Kidney epithelial cell (primary cell): ENCODE measurements at regions not wholly inside any gene's neighbourhood (a gene's known extent, or its start where the extent isn't known, plus 50 kb on each side); places are given as distances from the start of the nearest gene placed in this dataset.

Experiments used
- DNase-seq: peaks from one replicate; pipeline ENCODE4 v3.0.0-alpha.2; 2010; ENCODE audit warnings: low read depth
- H3K27me3 ChIP-seq: 2 replicates; pipeline ENCODE4 v1.6.0; 2011; ENCODE audit warnings: low read length; ENCODE audit not compliant: control insufficient read depth, insufficient read depth
- H3K36me3 ChIP-seq: 2 replicates; pipeline ENCODE4 v1.5.1; 2011; ENCODE audit warnings: low read length; ENCODE audit not compliant: control insufficient read depth, insufficient read depth
- H3K4me3 ChIP-seq: 2 replicates; pipeline ENCODE4 v1.5.1; 2011; ENCODE audit warnings: low read depth, mild to moderate bottlenecking, control low read depth, low read length
- CTCF ChIP-seq: IDR thresholded peaks from 2 replicates; pipeline ENCODE4 v1.5.1; 2011; ENCODE audit warnings: mild to moderate bottlenecking, moderate library complexity, low read length, control low read depth, inconsistent platforms; ENCODE audit not compliant: insufficient read depth, poor library complexity, severe bottlenecking

DNA sequence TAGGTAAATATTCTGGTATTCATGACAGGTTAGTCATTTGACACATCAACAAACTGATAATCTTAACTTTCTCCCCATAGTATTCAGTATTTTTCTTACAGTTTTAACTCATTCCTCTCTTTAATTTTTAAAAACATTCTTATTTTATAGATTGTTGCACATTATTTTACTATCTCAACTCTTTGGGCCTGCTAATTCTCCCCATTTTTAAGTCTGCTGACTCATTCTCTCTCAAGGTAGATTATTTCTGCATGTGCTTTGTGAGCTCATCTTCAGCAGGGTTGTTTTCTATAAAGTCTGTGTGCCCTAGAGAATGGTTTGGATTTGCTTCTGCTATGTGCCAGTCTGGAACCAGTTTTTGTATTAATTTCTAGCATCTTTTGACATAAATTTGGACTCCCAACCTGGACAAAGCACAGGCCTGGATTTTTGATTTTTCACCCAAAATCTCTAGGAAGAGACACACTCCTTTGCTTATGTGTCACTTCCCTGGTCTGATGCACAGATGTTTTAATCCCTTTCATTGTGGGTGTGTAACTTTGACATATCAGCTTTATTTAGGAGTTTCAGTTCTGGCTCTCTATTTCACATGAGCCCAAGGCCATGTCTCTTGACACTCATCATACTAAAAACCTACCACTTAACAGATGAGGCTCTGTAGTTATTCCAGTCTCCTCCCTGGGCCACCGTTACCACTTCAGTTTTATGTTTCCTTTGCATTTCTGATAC, 194.3 kb upstream of the PGRMC2 start:
- no peak overlapping the region for H3K4me3 ChIP-seq
- no peak for TF ChIP-seq CTCF
- no peak for DNase-seq
- no peaks in the 10 kb centered on the region for H3K36me3 ChIP-seq
- H3K27me3 ChIP-seq = no peaks in the 10 kb centered on the region

DNA sequence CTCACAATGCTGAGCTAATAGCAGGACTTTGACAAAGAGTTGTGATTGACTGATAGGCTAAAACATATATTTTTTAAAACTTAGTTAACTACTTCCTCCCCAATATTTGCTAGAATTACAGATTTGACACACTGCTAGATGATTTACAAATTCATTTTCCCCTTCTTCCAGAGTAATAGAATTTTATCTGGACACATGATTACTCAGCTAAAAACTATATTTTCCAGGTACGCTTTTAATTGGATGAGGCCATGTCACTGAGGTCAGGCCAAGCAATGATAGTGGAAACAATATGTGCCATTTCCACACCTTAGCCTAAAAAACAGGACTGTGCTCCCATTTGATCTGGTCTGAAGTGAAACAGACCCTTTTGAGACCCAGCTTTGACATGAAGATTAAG, 193.3 kb upstream of the PGRMC2 start:
- DNase-seq = no peak
- Histone ChIP-seq H3K27me3 (no peaks in the 10 kb centered on the region), H3K36me3 (no peaks in the 10 kb centered on the region), H3K4me3 (no peak overlapping the region)
- TF ChIP-seq CTCF = no peak

DNA sequence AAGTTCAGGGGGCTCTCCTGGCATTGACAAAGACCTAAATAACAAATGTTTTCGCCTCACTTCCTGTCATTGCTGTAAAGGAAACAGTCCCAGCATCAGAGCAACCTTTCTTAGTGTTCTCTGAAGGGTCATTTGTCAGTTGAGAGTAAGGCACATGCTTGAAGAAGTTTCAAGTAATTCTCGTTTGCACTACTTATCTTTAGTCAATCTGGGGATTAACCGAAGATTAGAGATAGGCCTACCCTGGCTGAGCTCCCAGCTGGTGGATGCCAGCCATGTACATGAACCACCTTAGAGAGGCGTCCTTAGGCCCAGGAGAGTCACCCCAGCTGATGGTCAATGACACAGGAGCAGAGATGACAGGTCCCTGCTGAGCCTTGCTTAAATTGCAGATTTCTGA, 189.9 kb upstream of the PGRMC2 start:
- H3K4me3 ChIP-seq = no peak overlapping the region
- H3K27me3 ChIP-seq = no peaks in the 10 kb centered on the region
- no peaks in the 10 kb centered on the region for H3K36me3 ChIP-seq
- no peak for TF ChIP-seq CTCF
- DNase-seq = no peak

GRCh38 chr4:128475597-128475996, 188.0 kb upstream of the PGRMC2 start:
- TF ChIP-seq CTCF = no peak
- DNase-seq = no peak
- Histone ChIP-seq H3K4me3 (no peak overlapping the region), H3K27me3 (no peaks in the 10 kb centered on the region), H3K36me3 (no peaks in the 10 kb centered on the region)

- no peak for TF ChIP-seq CTCF
- no peaks in the 10 kb centered on the region for H3K27me3 ChIP-seq
Measured at GRCh38 chr4:128471576-128471975, 184.0 kb upstream of the PGRMC2 start.

DNA sequence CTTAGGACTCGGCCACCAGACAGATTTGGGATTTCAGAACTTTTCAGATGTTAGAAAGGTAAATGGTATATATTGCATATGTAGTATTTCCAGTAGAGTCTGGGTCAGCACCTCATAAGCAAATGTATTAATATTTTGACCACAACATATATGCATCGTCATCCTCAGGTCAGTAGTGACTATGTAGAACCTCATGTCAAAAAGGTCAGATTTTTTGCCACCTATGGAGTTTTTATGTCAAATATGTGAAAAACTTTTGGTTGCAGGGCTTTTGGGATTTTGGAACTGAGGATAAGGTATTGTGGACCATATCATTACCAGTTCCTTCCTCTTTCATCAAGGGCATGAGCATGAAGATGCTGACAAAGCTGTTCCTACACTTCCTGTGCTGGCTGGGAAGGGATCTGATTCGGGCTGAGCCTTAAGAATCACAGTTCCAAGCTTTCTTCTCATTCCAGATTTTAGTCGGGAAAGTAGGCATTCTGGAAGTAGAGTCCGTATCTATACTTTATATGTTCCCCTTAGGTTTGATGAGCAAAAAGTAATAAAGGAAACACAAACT, 183.0 kb upstream of the PGRMC2 start:
- H3K27me3 ChIP-seq = no peaks in the 10 kb centered on the region
- H3K36me3 ChIP-seq = no peaks in the 10 kb centered on the region
- TF ChIP-seq CTCF = no peak
- no peak for DNase-seq
- no peak overlapping the region for H3K4me3 ChIP-seq

More at GRCh38 chr4:128471576-128471975, 184.0 kb upstream of the PGRMC2 start:
- H3K4me3 ChIP-seq = no peak overlapping the region
- no peaks in the 10 kb centered on the region for H3K36me3 ChIP-seq
- no peak for DNase-seq
